ENCODE measurements at regions not wholly inside any gene's neighbourhood (a gene's known extent, or its start where the extent isn't known, plus 50 kb on each side); places are given as distances from the start of the nearest gene placed in this dataset.

DNA sequence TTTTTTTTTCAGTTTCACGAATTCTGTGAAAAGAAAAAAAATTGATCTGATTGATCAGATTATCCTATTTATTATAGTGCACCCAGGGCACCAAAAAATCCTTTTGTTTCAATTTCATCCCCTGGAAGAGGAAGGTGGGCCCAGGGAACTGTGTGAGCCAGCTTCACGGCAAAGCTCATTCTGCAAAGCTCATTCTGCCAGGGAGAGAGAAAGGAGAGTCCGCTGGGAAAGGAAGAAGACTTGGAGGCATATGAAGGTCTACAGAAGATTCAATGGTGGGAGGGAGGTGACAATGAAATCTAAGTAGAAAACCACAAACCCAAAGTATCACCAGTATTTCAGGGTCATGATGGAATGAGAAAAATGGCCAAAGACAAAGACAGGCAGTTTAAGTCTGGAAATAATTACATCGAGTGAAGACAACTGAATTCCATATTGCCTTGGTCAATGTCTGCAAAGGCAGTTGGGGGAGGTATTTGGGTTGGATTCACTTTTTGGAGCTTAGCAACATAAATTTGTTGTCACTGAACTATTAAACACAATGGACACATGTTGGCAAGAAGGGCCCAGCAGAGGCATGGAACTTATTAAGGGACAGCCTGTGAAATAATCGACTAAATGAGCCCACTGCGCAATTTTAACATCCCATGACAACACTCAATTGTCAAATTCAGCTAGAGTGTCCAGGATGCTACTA lies 587.8 kb upstream of the MKI67 start:
- no peaks in the 10 kb centered on the region for H3K4me1 ChIP-seq (ENCODE audit: control insufficient read depth, insufficient read depth, low read length)
- H3K9me3 ChIP-seq (ENCODE audit: control insufficient read depth, low read length), result no peaks in the 10 kb centered on the region
- H3K27me3 ChIP-seq (ENCODE audit: control insufficient read depth, insufficient read depth, low read length), result peaks cover 9% of the 10 kb centered on the region
- H3K4me3 ChIP-seq (ENCODE audit: low read length), result no peak overlapping the region
- H3K9ac ChIP-seq (ENCODE audit: low read length), result no peak overlapping the region
- no peaks in the 10 kb centered on the region for H3K36me3 ChIP-seq (ENCODE audit: control insufficient read depth, insufficient read depth, low read length)

DNA sequence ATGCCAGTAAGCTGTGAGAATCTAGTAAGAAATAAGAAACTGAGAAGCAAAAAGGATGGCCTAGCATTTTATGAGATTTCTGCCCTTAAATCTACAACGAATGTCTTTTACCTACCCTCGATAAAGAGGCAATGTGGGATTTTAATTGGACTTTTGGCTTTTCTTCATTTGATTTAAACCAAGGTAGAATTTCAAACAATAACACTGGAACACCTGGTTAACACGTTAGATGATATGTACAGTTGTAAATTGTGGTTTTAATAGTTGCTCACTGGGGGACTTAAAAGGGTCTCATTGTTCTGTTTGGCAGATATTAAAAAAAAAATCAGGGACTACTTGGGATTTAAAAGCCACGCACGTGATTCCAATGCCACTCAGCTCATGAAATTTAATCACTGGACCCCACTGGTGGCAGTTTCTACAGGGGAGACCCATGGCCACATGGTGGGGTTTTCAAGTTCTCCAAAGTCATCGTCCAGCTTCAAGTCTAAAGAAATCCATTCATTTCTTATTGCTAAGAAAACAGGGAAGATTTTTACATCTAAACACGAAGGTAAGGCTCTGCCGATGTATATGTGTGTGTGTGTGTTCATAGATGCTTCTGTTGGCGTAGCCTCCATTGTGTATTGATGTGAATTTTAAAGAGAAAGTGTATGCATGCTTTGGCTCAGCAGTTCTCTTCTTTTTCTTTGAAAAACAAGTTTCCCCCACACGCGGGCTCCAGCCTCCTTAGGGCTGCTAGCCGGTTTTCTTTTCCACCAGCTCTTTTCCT lies 588.6 kb upstream of the MKI67 start:
- Histone ChIP-seq H3K36me3 (ENCODE audit: control insufficient read depth, insufficient read depth, low read length) (no peaks in the 10 kb centered on the region), H3K27me3 (ENCODE audit: control insufficient read depth, insufficient read depth, low read length) (peaks cover 6% of the 10 kb centered on the region), H3K4me1 (ENCODE audit: control insufficient read depth, insufficient read depth, low read length) (no peaks in the 10 kb centered on the region), H3K9me3 (ENCODE audit: control insufficient read depth, low read length) (no peaks in the 10 kb centered on the region), H3K4me3 (ENCODE audit: low read length) (no peak overlapping the region), H3K9ac (ENCODE audit: low read length) (no peak overlapping the region)

DNA sequence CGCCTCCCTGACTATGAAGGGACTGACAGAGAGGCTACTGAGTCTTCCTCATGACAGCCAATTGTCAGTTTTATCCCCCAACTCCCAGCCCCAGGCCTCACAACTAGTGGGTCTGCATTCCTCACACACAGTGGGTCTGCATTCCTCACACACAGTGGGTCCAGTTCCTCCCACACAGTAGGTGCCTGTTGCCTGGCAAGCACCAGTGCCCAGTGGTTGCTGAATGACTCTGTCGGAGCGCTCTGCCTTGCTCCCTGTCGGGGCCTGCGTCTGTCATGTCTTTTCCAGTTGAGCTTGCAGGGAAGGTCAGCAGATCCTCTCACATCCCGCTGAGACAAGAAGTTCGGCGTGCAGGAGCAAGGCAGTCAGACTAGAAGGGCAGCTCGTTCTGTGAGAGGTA lies 590.0 kb upstream of the MKI67 start:
- Histone ChIP-seq H3K4me1 (ENCODE audit: control insufficient read depth, insufficient read depth, low read length) (no peaks in the 10 kb centered on the region), H3K27me3 (ENCODE audit: control insufficient read depth, insufficient read depth, low read length) (no peaks in the 10 kb centered on the region), H3K9ac (ENCODE audit: low read length) (no peak overlapping the region), H3K36me3 (ENCODE audit: control insufficient read depth, insufficient read depth, low read length) (no peaks in the 10 kb centered on the region), H3K9me3 (ENCODE audit: control insufficient read depth, low read length) (no peaks in the 10 kb centered on the region), H3K4me3 (ENCODE audit: low read length) (no peak overlapping the region)

DNA sequence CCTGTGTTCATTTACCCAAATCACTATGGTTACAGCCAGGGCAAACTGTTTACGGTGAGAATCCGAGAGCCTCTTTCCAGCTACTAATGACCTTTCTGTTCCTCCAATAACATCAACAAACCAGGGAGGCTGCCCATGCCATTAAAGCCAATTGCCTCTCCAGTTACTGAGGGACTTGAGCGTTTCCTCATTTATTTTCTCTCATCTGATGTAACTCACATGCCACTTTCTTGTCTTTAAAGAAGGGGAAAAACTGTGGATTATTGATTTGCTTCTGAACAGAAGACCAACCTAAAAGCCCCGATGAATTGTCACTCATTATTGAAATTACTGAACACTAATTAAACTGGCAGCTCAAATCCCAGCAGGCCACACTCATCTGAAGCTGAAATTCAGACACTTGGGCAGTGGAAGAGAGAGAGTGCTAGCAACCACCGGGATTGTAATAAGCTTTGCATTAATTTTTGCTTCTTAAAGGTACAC lies 595.8 kb upstream of the MKI67 start:
- Histone ChIP-seq H3K4me1 (ENCODE audit: control insufficient read depth, insufficient read depth, low read length) (no peaks in the 10 kb centered on the region), H3K4me3 (ENCODE audit: low read length) (no peak overlapping the region), H3K9ac (ENCODE audit: low read length) (no peak overlapping the region), H3K27me3 (ENCODE audit: control insufficient read depth, insufficient read depth, low read length) (no peaks in the 10 kb centered on the region), H3K9me3 (ENCODE audit: control insufficient read depth, low read length) (no peaks in the 10 kb centered on the region), H3K36me3 (ENCODE audit: control insufficient read depth, insufficient read depth, low read length) (no peaks in the 10 kb centered on the region)

DNA sequence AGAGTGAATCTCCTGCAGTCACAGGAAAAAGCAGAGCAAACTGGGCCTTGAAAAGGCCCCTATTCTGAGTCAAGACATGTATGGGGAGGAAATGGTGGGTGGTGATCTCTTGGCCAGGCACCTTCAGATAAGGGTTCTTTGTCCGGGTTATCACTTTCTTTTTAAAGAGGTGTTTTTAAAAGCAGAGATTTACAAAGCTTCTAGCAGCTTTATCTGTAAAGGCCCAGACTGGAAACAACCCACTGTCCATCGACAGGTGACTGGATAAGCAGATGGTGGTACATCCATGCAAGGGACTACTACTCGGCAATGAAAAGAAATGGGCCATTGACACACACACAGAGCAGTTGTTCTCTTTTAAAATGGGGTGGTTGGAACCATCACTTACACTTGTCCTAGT lies 596.7 kb upstream of the MKI67 start:
- no peak overlapping the region for H3K9ac ChIP-seq (ENCODE audit: low read length)

DNA sequence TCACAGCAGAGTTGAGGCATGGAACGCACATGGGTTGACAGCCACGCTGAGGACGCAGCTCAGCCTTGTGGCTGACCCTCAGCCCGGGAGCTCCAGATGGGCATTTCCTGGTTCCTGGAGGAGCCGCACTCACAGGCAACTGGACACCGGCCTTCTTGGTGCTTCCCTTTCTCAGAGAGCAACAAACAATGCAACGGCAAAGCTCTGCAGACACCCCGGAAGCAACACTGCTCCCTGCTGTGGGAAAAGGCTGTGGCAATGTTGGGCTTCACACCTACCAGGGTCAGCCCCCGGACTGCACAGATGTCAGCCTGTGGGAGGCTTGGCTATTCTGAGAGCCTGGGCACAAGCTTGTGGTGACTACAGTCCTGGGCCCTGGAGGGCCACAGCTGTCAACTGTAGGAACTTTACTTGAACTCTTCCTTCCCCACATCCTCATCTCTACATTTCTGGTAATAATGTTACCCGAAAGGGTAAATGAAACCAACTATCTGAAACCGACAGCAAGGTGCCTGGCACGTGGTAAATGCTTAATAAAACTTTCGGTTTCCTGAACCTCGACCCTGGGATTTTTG lies 597.5 kb upstream of the MKI67 start:
- H3K4me3 ChIP-seq (ENCODE audit: low read length), result no peak overlapping the region
- H3K9ac ChIP-seq (ENCODE audit: low read length), result no peak overlapping the region
- no peaks in the 10 kb centered on the region for H3K9me3 ChIP-seq (ENCODE audit: control insufficient read depth, low read length)
- H3K27me3 ChIP-seq (ENCODE audit: control insufficient read depth, insufficient read depth, low read length), result no peaks in the 10 kb centered on the region
- no peaks in the 10 kb centered on the region for H3K4me1 ChIP-seq (ENCODE audit: control insufficient read depth, insufficient read depth, low read length)
- no peaks in the 10 kb centered on the region for H3K36me3 ChIP-seq (ENCODE audit: control insufficient read depth, insufficient read depth, low read length)

More for the DNA sequence above, 596.7 kb upstream of the MKI67 start:
- no peaks in the 10 kb centered on the region for H3K27me3 ChIP-seq (ENCODE audit: control insufficient read depth, insufficient read depth, low read length)
- no peaks in the 10 kb centered on the region for H3K4me1 ChIP-seq (ENCODE audit: control insufficient read depth, insufficient read depth, low read length)
- no peaks in the 10 kb centered on the region for H3K36me3 ChIP-seq (ENCODE audit: control insufficient read depth, insufficient read depth, low read length)
- H3K9me3 ChIP-seq (ENCODE audit: control insufficient read depth, low read length), result no peaks in the 10 kb centered on the region
- no peak overlapping the region for H3K4me3 ChIP-seq (ENCODE audit: low read length)

DNA sequence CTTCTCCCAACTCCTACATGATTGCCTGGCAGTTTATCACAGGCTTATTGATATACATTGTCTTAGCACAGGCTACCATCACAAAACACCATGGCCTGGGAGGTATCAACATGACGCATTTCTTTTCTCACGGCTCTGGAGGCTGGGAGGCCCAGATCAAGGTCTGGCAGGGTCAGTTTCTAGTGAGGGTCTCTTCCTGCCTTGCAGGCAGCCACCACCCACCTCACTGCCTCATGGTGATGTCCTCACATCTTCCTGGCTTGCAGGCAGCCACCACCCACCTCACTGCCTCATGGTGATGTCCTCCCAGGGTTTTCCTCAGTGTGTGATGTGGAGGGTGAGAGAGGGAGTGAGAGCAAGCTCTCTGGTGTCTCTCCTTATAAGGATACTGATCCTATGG lies 599.3 kb upstream of the MKI67 start:
- Histone ChIP-seq H3K9me3 (ENCODE audit: control insufficient read depth, low read length) (no peaks in the 10 kb centered on the region), H3K4me3 (ENCODE audit: low read length) (no peak overlapping the region)

DNA sequence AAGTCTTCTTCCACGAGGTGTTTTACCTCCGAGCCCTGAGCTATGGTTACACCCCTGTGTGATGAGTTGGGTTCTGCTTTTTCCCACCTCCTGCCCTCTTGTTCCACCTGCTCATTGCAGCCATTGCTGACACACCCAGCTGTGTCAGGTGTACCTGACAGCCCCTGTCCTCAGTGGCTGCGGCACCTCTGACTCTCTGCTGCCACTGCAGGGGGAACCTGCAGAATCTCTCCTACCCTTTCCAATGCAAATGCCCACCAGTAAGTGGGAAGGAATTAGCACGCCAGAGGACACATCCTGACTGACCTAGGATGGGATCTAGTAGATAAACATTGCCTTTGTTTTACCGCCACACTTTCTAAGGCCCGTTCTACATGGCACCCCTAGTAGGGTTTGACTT lies 600.9 kb upstream of the MKI67 start:
- Histone ChIP-seq H3K9me3 (ENCODE audit: control insufficient read depth, low read length) (no peaks in the 10 kb centered on the region), H3K4me1 (ENCODE audit: control insufficient read depth, insufficient read depth, low read length) (no peaks in the 10 kb centered on the region), H3K9ac (ENCODE audit: low read length) (no peak overlapping the region), H3K27me3 (ENCODE audit: control insufficient read depth, insufficient read depth, low read length) (no peaks in the 10 kb centered on the region), H3K36me3 (ENCODE audit: control insufficient read depth, insufficient read depth, low read length) (no peaks in the 10 kb centered on the region), H3K4me3 (ENCODE audit: low read length) (no peak overlapping the region)

More for the DNA sequence above, 599.3 kb upstream of the MKI67 start:
- Histone ChIP-seq H3K4me1 (ENCODE audit: control insufficient read depth, insufficient read depth, low read length) (no peaks in the 10 kb centered on the region), H3K27me3 (ENCODE audit: control insufficient read depth, insufficient read depth, low read length) (no peaks in the 10 kb centered on the region), H3K36me3 (ENCODE audit: control insufficient read depth, insufficient read depth, low read length) (no peaks in the 10 kb centered on the region), H3K9ac (ENCODE audit: low read length) (no peak overlapping the region)

DNA sequence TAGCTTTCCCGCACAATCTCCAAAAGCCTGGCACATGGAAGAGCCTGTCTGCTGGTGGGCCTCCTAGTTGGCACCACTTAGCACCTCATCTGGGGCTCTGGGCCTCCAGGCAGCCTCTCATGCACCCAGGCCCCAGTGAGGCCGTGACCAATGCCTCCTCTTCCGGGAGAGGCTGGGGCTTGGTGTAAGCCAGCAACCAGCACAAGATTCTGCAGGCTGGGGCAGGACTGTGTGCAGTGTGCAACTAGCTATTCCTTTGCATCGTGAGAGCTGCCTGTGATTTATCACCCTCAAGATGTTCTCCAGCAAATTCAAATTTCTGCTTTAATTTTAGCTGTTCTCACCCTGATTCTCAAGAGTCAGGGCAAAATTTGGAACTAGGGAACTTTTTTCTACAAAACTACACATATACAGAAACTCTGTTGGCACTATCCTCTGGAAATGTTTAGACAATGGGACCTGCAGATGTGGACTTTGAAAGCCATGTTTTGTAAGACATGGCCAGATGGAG lies 603.7 kb upstream of the MKI67 start:
- Histone ChIP-seq H3K9ac (ENCODE audit: low read length) (no peak overlapping the region), H3K36me3 (ENCODE audit: control insufficient read depth, insufficient read depth, low read length) (no peaks in the 10 kb centered on the region), H3K4me3 (ENCODE audit: low read length) (no peak overlapping the region), H3K4me1 (ENCODE audit: control insufficient read depth, insufficient read depth, low read length) (no peaks in the 10 kb centered on the region), H3K27me3 (ENCODE audit: control insufficient read depth, insufficient read depth, low read length) (no peaks in the 10 kb centered on the region), H3K9me3 (ENCODE audit: control insufficient read depth, low read length) (no peaks in the 10 kb centered on the region)

DNA sequence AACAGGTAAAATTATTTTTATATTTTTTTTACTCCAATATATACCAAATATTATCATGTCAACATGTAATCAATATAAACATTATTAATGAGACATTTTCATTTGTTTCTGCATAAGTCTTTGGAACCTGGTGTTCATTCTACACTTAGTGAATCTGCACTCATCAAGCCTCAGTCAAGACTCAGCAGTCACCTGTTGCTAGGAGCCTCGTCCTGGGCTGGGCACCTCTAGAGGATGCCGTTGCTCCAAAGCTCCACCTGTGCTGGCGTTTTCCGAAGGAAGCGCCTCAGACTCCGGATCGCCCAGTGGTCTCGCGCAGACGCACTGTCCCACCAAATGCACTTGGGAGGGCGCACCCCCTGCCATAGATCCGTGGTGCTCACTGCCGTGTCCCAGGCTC lies 604.7 kb upstream of the MKI67 start:
- Histone ChIP-seq H3K4me3 (ENCODE audit: low read length) (no peak overlapping the region), H3K4me1 (ENCODE audit: control insufficient read depth, insufficient read depth, low read length) (no peaks in the 10 kb centered on the region), H3K9me3 (ENCODE audit: control insufficient read depth, low read length) (no peaks in the 10 kb centered on the region), H3K36me3 (ENCODE audit: control insufficient read depth, insufficient read depth, low read length) (no peaks in the 10 kb centered on the region), H3K9ac (ENCODE audit: low read length) (no peak overlapping the region), H3K27me3 (ENCODE audit: control insufficient read depth, insufficient read depth, low read length) (no peaks in the 10 kb centered on the region)

DNA sequence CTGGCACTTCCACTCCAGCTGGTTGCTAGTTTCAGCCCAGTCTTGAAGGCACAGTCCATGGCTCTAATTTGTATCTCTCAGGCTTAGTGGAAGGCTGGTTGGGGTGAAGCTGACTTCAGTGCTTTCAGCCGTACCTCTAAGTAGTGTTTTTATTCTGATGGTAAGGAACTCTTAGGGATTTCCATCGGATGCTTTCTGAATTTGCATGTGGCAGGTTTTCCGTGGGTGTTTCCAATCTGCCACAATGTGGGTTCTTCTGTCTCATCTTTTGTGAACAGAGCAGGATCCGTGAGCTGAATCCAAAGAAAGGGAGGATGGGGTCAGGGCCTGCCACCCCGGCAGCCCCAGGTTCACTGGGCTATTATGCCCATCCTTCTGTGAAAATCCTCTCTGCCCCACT lies 607.9 kb upstream of the MKI67 start:
- Histone ChIP-seq H3K4me1 (ENCODE audit: control insufficient read depth, insufficient read depth, low read length) (no peaks in the 10 kb centered on the region), H3K36me3 (ENCODE audit: control insufficient read depth, insufficient read depth, low read length) (no peaks in the 10 kb centered on the region), H3K9me3 (ENCODE audit: control insufficient read depth, low read length) (no peaks in the 10 kb centered on the region), H3K9ac (ENCODE audit: low read length) (no peak overlapping the region), H3K27me3 (ENCODE audit: control insufficient read depth, insufficient read depth, low read length) (no peaks in the 10 kb centered on the region), H3K4me3 (ENCODE audit: low read length) (no peak overlapping the region)

DNA sequence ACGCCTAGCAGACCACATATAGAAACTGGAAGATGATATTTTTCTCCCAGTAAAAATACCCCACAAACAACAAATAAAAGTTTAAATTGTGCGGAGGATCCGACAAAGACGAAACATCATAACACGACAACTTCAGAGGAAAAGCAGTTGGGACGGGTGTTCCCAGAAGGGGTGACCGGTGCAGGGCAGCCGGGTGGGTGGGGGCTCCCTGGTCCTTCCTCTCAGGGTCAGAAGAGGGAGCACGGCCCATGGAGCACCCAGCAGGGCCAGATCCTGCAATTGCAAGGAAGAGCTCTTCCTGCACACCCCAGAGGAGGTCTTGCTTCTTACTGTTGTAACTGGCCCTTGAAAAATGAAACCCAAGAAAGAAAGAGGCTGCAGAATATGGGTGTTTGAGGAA lies 608.5 kb upstream of the MKI67 start:
- Histone ChIP-seq H3K4me3 (ENCODE audit: low read length) (no peak overlapping the region), H3K9me3 (ENCODE audit: control insufficient read depth, low read length) (no peaks in the 10 kb centered on the region), H3K4me1 (ENCODE audit: control insufficient read depth, insufficient read depth, low read length) (no peaks in the 10 kb centered on the region), H3K36me3 (ENCODE audit: control insufficient read depth, insufficient read depth, low read length) (no peaks in the 10 kb centered on the region), H3K27me3 (ENCODE audit: control insufficient read depth, insufficient read depth, low read length) (no peaks in the 10 kb centered on the region), H3K9ac (ENCODE audit: low read length) (no peak overlapping the region)

All from mucosa of stomach (tissue), 1 donor.